Activated CD8-positive, alpha-beta memory T cell treated with anti-CD3 and anti-CD28 coated beads for 4 hours (primary cell): ENCODE measurements at regions not wholly inside any gene's neighbourhood (a gene's known extent, or its start where the extent isn't known, plus 50 kb on each side); places are given as distances from the start of the nearest gene placed in this dataset.

Source experiments
- DNase-seq, 2 donors: peaks; one replicate each; pipeline ENCODE4 v3.0.0-alpha.2; 2020; ENCODE audit warnings: low read depth in 2 of 2

GRCh38 chr22:48800886-48801607 is 1026.6 kb downstream of the BRD1 start:
- DNase-seq = no peak

GRCh38 chr22:48800036-48800885 is 1027.4 kb downstream of the BRD1 start:
- no peak for DNase-seq

- DNase-seq = no peak
Measured at GRCh38 chr22:48799227-48799970, 1028.3 kb downstream of the BRD1 start.

- no peak for DNase-seq
Measured at GRCh38 chr22:48798281-48799226, 1029.1 kb downstream of the BRD1 start.

GRCh38 chr22:48797731-48798130 is 1029.9 kb downstream of the BRD1 start:
- DNase-seq = no peak

GRCh38 chr22:48796310-48797015 is 1031.2 kb downstream of the BRD1 start:
- DNase-seq = no peak

- DNase-seq = no peak
Measured at GRCh38 chr22:48795664-48796063, 1032.0 kb downstream of the BRD1 start.

- no peak for DNase-seq
Measured at GRCh38 chr22:48794906-48795305, 1032.8 kb downstream of the BRD1 start.

GRCh38 chr22:48793949-48794348 is 1033.7 kb downstream of the BRD1 start:
- no peak for DNase-seq

GRCh38 chr22:48786679-48786996 is 1041.0 kb downstream of the BRD1 start:
- DNase-seq = no peak

- DNase-seq = no peak
Measured at GRCh38 chr22:48785792-48786678, 1041.6 kb downstream of the BRD1 start.

GRCh38 chr22:48784701-48785503 is 1042.8 kb downstream of the BRD1 start:
- no peak for DNase-seq

GRCh38 chr22:48783821-48784266 is 1043.8 kb downstream of the BRD1 start:
- no peak for DNase-seq

GRCh38 chr22:48782811-48783511 is 1044.7 kb downstream of the BRD1 start:
- no peak for DNase-seq

GRCh38 chr22:48782326-48782725 is 1045.3 kb downstream of the BRD1 start:
- no peak for DNase-seq

- no peak for DNase-seq
Measured at GRCh38 chr22:48781868-48782267, 1045.8 kb downstream of the BRD1 start.

GRCh38 chr22:48781391-48781790 is 1046.3 kb downstream of the BRD1 start:
- DNase-seq = no peak

GRCh38 chr22:48780597-48781277 is 1046.9 kb downstream of the BRD1 start:
- DNase-seq = no peak
